IMR-90 (cell line): ENCODE measurements at regions not wholly inside any gene's neighbourhood (a gene's known extent, or its start where the extent isn't known, plus 50 kb on each side); places are given as distances from the start of the nearest gene placed in this dataset.
"Not testable (repeated sequence)": the region's sequence is repeated elsewhere in the genome, so short reads cannot be mapped to it uniquely, and the experiment has no call there.

Experiments used
- ATAC-seq: fragments of 200-7000 bp; cut with Tn5 transposase; 2 replicates; pipeline ENCODE4 v1.9.1; 2020; ENCODE audit warnings: low read depth, mild to moderate bottlenecking, moderate library complexity
- BruUV-seq: library from RNA; stranded (reverse); fragments of 400-500 nt; replicated peaks from 2 replicates; lab custom pipeline; 2021; lab: Mats Ljungman, UMichigan
- CTCF ChIA-PET: fragments of 300-600 bp; formaldehyde crosslinking; extraction: SDS; loops from one replicate; lab custom pipeline; 2021; ENCODE audit warnings: antibody characterized with exemption; lab: Yijun Ruan, JAX
- POLR2A ChIA-PET: fragments of 300-600 bp; sonication (Branson Sonifier 250); formaldehyde crosslinking; loops from one replicate; lab custom pipeline; 2022; ENCODE audit warnings: antibody characterized with exemption; ENCODE audit not compliant: unreplicated experiment; lab: Charles Lee
- DNase-seq: peaks from one replicate; pipeline ENCODE4 v3.0.0; 2013
- H2AFZ ChIP-seq: replicated peaks from 2 replicates; pipeline ENCODE3; 2013; ENCODE audit warnings: low read length, mild to moderate bottlenecking; ENCODE audit not compliant: poor library complexity
- H2AK5ac ChIP-seq: 2 replicates; pipeline ENCODE4 v1.6.1; 2013; ENCODE audit warnings: low read depth, low read length, inconsistent platforms
- H2AK9ac ChIP-seq: replicated peaks from 2 replicates; pipeline ENCODE3; 2013; ENCODE audit warnings: mild to moderate bottlenecking, low read depth, low read length, moderate library complexity; ENCODE audit not compliant: poor library complexity
- H2BK120ac ChIP-seq: 2 replicates; pipeline ENCODE4 v1.6.1; 2013; ENCODE audit warnings: low read depth, low read length, inconsistent platforms
- H2BK15ac ChIP-seq: 3 replicates; pipeline ENCODE4 v1.6.1; 2013; ENCODE audit warnings: low read depth, low read length, inconsistent platforms
- H2BK20ac ChIP-seq: 2 replicates; pipeline ENCODE4 v1.6.1; 2013; ENCODE audit warnings: low read depth, mild to moderate bottlenecking, inconsistent platforms, low read length, moderate library complexity
- H2BK5ac ChIP-seq: 2 replicates; pipeline ENCODE4 v1.6.1; 2013; ENCODE audit warnings: mild to moderate bottlenecking, low read depth, low read length, inconsistent platforms; ENCODE audit not compliant: poor library complexity, severe bottlenecking
- H3K14ac ChIP-seq: replicated peaks from 2 replicates; pipeline ENCODE4 v1.6.1; 2013; ENCODE audit warnings: low read depth, low read length, inconsistent platforms
- H3K18ac ChIP-seq: 2 replicates; pipeline ENCODE4 v1.6.1; 2013; ENCODE audit warnings: low read depth, low read length, control low read depth
- H3K23ac ChIP-seq: 2 replicates; pipeline ENCODE4 v1.6.1; 2013; ENCODE audit warnings: low read depth, low read length, inconsistent platforms
- H3K27ac ChIP-seq: 2 replicates; pipeline ENCODE4 v1.5.1; 2013; ENCODE audit warnings: mild to moderate bottlenecking, control low read depth, low read length; ENCODE audit not compliant: insufficient read depth
- H3K27me3 ChIP-seq: 2 replicates; pipeline ENCODE4 v1.6.1; 2013; ENCODE audit warnings: low read length; ENCODE audit not compliant: control insufficient read depth, insufficient read depth
- H3K36me3 ChIP-seq: 2 replicates; pipeline ENCODE4 v1.6.1; 2013; ENCODE audit warnings: low read length, mixed read lengths; ENCODE audit not compliant: control insufficient read depth, insufficient read depth
- H3K4ac ChIP-seq: 2 replicates; pipeline ENCODE4 v1.6.1; 2013; ENCODE audit warnings: low read depth, low read length, inconsistent platforms
- H3K4me1 ChIP-seq: 2 replicates; pipeline ENCODE4 v1.6.1; 2013; ENCODE audit warnings: low read length, mixed read lengths; ENCODE audit not compliant: control insufficient read depth, insufficient read depth
- H3K4me2 ChIP-seq: 2 replicates; pipeline ENCODE4 v1.6.1; 2013; ENCODE audit warnings: low read depth, mild to moderate bottlenecking, control low read depth, low read length, moderate library complexity
- H3K4me3 ChIP-seq: 2 replicates; pipeline ENCODE4 v1.5.1; 2013; ENCODE audit warnings: low read depth, mild to moderate bottlenecking, control low read depth, low read length, moderate library complexity; ENCODE audit not compliant: insufficient read depth
- H3K56ac ChIP-seq: 2 replicates; pipeline ENCODE4 v1.6.1; 2013; ENCODE audit warnings: low read length, inconsistent platforms; ENCODE audit not compliant: insufficient read depth; ENCODE audit errors: extremely low read depth
- H3K79me1 ChIP-seq, 2 experiments: 2 replicates each; pipeline ENCODE4 v1.6.1; 2013; ENCODE audit warnings: low read length in 2 of 2, inconsistent platforms in 1 of 2, low read depth in 1 of 2
- H3K9ac ChIP-seq: 2 replicates; pipeline ENCODE4 v1.6.1; 2013; ENCODE audit warnings: low read depth, low read length, control low read depth
- H3K9me1 ChIP-seq: 2 replicates; pipeline ENCODE4 v1.6.1; 2013; ENCODE audit warnings: low read length, inconsistent platforms; ENCODE audit not compliant: insufficient read depth
- H3K9me3 ChIP-seq: 2 replicates; pipeline ENCODE4 v1.6.1; 2013; ENCODE audit warnings: low read length; ENCODE audit not compliant: control insufficient read depth, insufficient read depth
- H4K20me1 ChIP-seq: 2 replicates; pipeline ENCODE4 v1.6.1; 2013; ENCODE audit warnings: low read length, inconsistent platforms; ENCODE audit not compliant: insufficient read depth
- H4K5ac ChIP-seq: 2 replicates; pipeline ENCODE4 v1.6.1; 2013; ENCODE audit warnings: mild to moderate bottlenecking, low read depth, low read length, control low read depth
- H4K8ac ChIP-seq, 2 experiments: 2 replicates each; pipeline ENCODE4 v1.6.1; 2013; ENCODE audit warnings: low read depth in 2 of 2, low read length in 2 of 2, control low read depth in 1 of 2, inconsistent platforms in 1 of 2
- H4K91ac ChIP-seq: 2 replicates; pipeline ENCODE4 v1.6.1; 2013; ENCODE audit warnings: low read depth, low read length, inconsistent platforms; ENCODE audit not compliant: insufficient read depth
- WGBS, 2 experiments: methylation state at CpG; one replicate each; pipeline versions ENCODE4 v1.1.5 to v1.1.7; 2013; ENCODE audit warnings: missing lambda C conversion rate in 2 of 2; ENCODE audit not compliant: insufficient read length in 1 of 2; ENCODE audit errors: extremely low coverage in 2 of 2; 5-methylcytosine and 5-hydroxymethylcytosine counted together
- dilution Hi-C: fragments of 300-500 bp; cut with HindIII; formaldehyde crosslinking; loops from one replicate; pipeline ENCODE4 v1.14.3; 2018; ENCODE audit warnings: low sequenced_read_pairs; ENCODE audit not compliant: unreplicated experiment
- in situ Hi-C: fragments of 300-500 bp; cut with MboI; formaldehyde crosslinking; loops from 3 replicates; pipeline ENCODE4 v1.14.3; 2019; ENCODE audit warnings: low sequenced_read_pairs, inconsistent platforms, mixed read lengths
- intact Hi-C: fragments of 100-400 bp; cut with micrococcal nuclease; formaldehyde crosslinking; loops from 2 replicates; pipeline ENCODE4 v1.10.0; 2022

DNA sequence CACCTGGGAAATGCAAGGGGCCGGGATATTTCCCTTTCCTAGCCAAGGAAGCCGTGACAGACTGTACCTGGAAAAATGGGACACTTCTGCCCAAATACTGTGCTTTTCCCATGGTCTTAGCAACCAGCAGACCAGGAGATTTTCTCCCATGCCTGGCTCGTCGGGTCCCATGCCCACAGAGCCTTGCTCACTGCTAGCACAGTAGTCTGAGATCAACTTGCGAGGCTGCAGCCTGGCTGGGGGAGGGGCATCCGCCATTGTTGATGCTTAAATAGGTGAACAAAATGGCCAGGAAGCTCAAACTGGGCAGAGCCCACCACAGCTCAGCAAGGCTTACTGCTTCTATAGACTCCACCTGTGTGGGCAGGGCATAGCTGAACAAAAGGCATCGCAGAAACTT is 165.8 kb upstream of the ELAVL2 start:
- H3K36me3 ChIP-seq, H4K5ac ChIP-seq, H3K4me3 ChIP-seq, H4K91ac ChIP-seq, ATAC-seq, POLR2A ChIA-PET, H3K56ac ChIP-seq, H3K9me1 ChIP-seq, in situ Hi-C loops, H4K8ac ChIP-seq, H3K27me3 ChIP-seq, H3K4ac ChIP-seq, H3K4me1 ChIP-seq, H2BK15ac ChIP-seq, dilution Hi-C loops, DNase-seq, H3K9ac ChIP-seq, H2BK120ac ChIP-seq, H2BK5ac ChIP-seq, H2AK5ac ChIP-seq, H4K20me1 ChIP-seq, H2AFZ ChIP-seq, intact Hi-C loops, H3K14ac ChIP-seq, H2BK20ac ChIP-seq, H3K9me3 ChIP-seq, CTCF ChIA-PET, BruUV-seq, H3K18ac ChIP-seq, H3K23ac ChIP-seq, H3K4me2 ChIP-seq, H3K27ac ChIP-seq, H2AK9ac ChIP-seq, H3K79me1 ChIP-seq: not testable (repeated sequence)
- WGBS, 2 experiments, result 50% methylated on average over 1 of the region's 7 CpGs; no CpG with 5 or more reads in 1 of the 2 experiments
